AG09309 (cell line): ENCODE measurements at regions not wholly inside any gene's neighbourhood (a gene's known extent, or its start where the extent isn't known, plus 50 kb on each side); places are given as distances from the start of the nearest gene placed in this dataset.

Source experiments
- DNase-seq: peaks from one replicate; pipeline ENCODE4 v3.0.0-alpha.2; 2010; ENCODE audit warnings: low read depth
- H3K4me3 ChIP-seq: 2 replicates; pipeline ENCODE4 v1.5.1; 2011; ENCODE audit warnings: mild to moderate bottlenecking, low read depth, low read length, moderate library complexity; ENCODE audit not compliant: control insufficient read depth
- CTCF ChIP-seq: IDR thresholded peaks from 2 replicates; pipeline ENCODE4 v1.5.1; 2011; ENCODE audit warnings: mild to moderate bottlenecking, low read depth, low read length, inconsistent platforms; ENCODE audit not compliant: insufficient read depth, control insufficient read depth; ENCODE audit errors: missing control alignments

GRCh38 chr1:95393434-95393833 lies 159.4 kb downstream of the RWDD3 start:
- no peak overlapping the region for H3K4me3 ChIP-seq
- no peak for DNase-seq
- no peak for TF ChIP-seq CTCF

GRCh38 chr1:95396557-95396956 lies 162.5 kb downstream of the RWDD3 start:
- H3K4me3 ChIP-seq: no peak overlapping the region
- DNase-seq: no peak
- no peak for TF ChIP-seq CTCF

GRCh38 chr1:95402780-95403179 lies 168.8 kb downstream of the RWDD3 start:
- no peak for TF ChIP-seq CTCF
- no peak for DNase-seq
- H3K4me3 ChIP-seq: no peak overlapping the region

- H3K4me3 ChIP-seq: no peak overlapping the region
- no peak for TF ChIP-seq CTCF
- no peak for DNase-seq
These were observed 172.3 kb downstream of the RWDD3 start for GRCh38 chr1:95406279-95406678.

GRCh38 chr1:95407131-95407885 lies 173.3 kb downstream of the RWDD3 start:
- DNase-seq: no peak
- TF ChIP-seq CTCF: no peak
- no peak overlapping the region for H3K4me3 ChIP-seq

GRCh38 chr1:95407886-95408291 lies 173.9 kb downstream of the RWDD3 start:
- H3K4me3 ChIP-seq: no peak overlapping the region
- DNase-seq: no peak

More at GRCh38 chr1:95407886-95408291, 173.9 kb downstream of the RWDD3 start:
- TF ChIP-seq CTCF: no peak
